T-cell (primary cell): ENCODE measurements at regions not wholly inside any gene's neighbourhood (a gene's known extent, or its start where the extent isn't known, plus 50 kb on each side); places are given as distances from the start of the nearest gene placed in this dataset.

Source experiments
- ATAC-seq, 4 experiments: fragments of 200-7000 bp in 3 of 4; fragments of 150-1000 bp in 1 of 4; cut with Tn5 transposase; replicated peaks in 1 of 4; 1 replicate in 3 of 4; 2 replicates in 1 of 4; pipeline ENCODE4 v1.10.0; 2021; ENCODE audit warnings: moderate library complexity in 3 of 4, mild to moderate bottlenecking in 2 of 4, moderate number of reproducible peaks in 1 of 4
- CTCF ChIA-PET, 2 donors: fragments of 300-600 bp; sonication (Branson Sonifier 250); formaldehyde crosslinking; loops; one replicate each; lab custom pipeline; 2022; ENCODE audit warnings: antibody characterized with exemption in 2 of 2; lab: Charles Lee
- POLR2A ChIA-PET, 2 donors: fragments of 300-600 bp; sonication (Branson Sonifier 250); formaldehyde crosslinking; loops; one replicate each; lab custom pipeline; 2022; ENCODE audit warnings: antibody characterized with exemption in 2 of 2; lab: Charles Lee
- DNase-seq, 35 experiments: peaks; one replicate each; pipeline versions ENCODE4 v3.0.0 to v3.0.0-alpha.2; 2013 to 2023
- H3K27ac ChIP-seq: one replicate; pipeline ENCODE4 v1.5.1; 2013; ENCODE audit warnings: low read length
- H3K27me3 ChIP-seq, 2 experiments: replicated peaks in 1 of 2; 1 replicate in 1 of 2; 2 replicates in 1 of 2; pipeline versions ENCODE4 v1.6.1 to v1.7.0; 2013; ENCODE audit warnings: low read length in 1 of 2, mixed read lengths in 1 of 2; ENCODE audit not compliant: control insufficient read depth in 2 of 2, insufficient read depth in 2 of 2; ENCODE audit errors: extremely low read depth in 1 of 2
- H3K36me3 ChIP-seq, 2 donors: 1 replicate in 1 of 2; 2 replicates in 1 of 2; pipeline versions ENCODE4 v1.6.1 to v1.7.0; 2013; ENCODE audit warnings: low read length in 1 of 2; ENCODE audit not compliant: control insufficient read depth in 2 of 2, insufficient read depth in 1 of 2; ENCODE audit errors: extremely low read depth in 1 of 2
- H3K4me1 ChIP-seq, 2 experiments: 1 replicate in 1 of 2; 2 replicates in 1 of 2; pipeline versions ENCODE4 v1.6.1 to v1.7.0; 2013; ENCODE audit warnings: low read length in 2 of 2, mixed read lengths in 1 of 2; ENCODE audit not compliant: insufficient read depth in 2 of 2, control insufficient read depth in 1 of 2; ENCODE audit errors: extremely low read depth in 1 of 2
- H3K4me3 ChIP-seq, 2 donors: 1 replicate in 1 of 2; 2 replicates in 1 of 2; pipeline versions ENCODE4 v1.5.1 to v1.7.0; 2013; ENCODE audit warnings: mild to moderate bottlenecking in 2 of 2, low read length in 1 of 2, moderate library complexity in 1 of 2; ENCODE audit not compliant: control insufficient read depth in 1 of 2; ENCODE audit errors: extremely low read depth in 1 of 2
- H3K9me3 ChIP-seq: 2 replicates; pipeline ENCODE4 v1.7.0; 2013
- H3K27ac Mint-ChIP-seq, 2 donors: one replicate each; pipeline ENCODE4 v1.8.0; 2020 to 2021; ENCODE audit warnings: mild to moderate bottlenecking in 2 of 2, mixed read lengths in 2 of 2
- H3K27me3 Mint-ChIP-seq, 2 donors: one replicate each; pipeline ENCODE4 v1.8.0; 2021 to 2022; ENCODE audit warnings: mixed read lengths in 2 of 2
- H3K36me3 Mint-ChIP-seq: one replicate; pipeline ENCODE4 v1.8.0; 2021; ENCODE audit warnings: mixed read lengths
- H3K4me1 Mint-ChIP-seq, 3 donors: one replicate each; pipeline ENCODE4 v1.8.0; 2020 to 2022; ENCODE audit warnings: mixed read lengths in 3 of 3, mild to moderate bottlenecking in 1 of 3
- H3K4me3 Mint-ChIP-seq, 3 donors: one replicate each; pipeline ENCODE4 v1.8.0; 2020 to 2022; ENCODE audit warnings: mild to moderate bottlenecking in 3 of 3, mixed read lengths in 3 of 3, moderate library complexity in 3 of 3
- H3K9me3 Mint-ChIP-seq, 3 donors: one replicate each; pipeline ENCODE4 v1.8.0; 2020 to 2022; ENCODE audit warnings: mixed read lengths in 3 of 3
- WGBS: methylation state at CpG from one replicate; pipeline ENCODE4 v1.1.5; 2013; ENCODE audit warnings: missing lambda C conversion rate; ENCODE audit not compliant: insufficient coverage; 5-methylcytosine and 5-hydroxymethylcytosine counted together

DNA sequence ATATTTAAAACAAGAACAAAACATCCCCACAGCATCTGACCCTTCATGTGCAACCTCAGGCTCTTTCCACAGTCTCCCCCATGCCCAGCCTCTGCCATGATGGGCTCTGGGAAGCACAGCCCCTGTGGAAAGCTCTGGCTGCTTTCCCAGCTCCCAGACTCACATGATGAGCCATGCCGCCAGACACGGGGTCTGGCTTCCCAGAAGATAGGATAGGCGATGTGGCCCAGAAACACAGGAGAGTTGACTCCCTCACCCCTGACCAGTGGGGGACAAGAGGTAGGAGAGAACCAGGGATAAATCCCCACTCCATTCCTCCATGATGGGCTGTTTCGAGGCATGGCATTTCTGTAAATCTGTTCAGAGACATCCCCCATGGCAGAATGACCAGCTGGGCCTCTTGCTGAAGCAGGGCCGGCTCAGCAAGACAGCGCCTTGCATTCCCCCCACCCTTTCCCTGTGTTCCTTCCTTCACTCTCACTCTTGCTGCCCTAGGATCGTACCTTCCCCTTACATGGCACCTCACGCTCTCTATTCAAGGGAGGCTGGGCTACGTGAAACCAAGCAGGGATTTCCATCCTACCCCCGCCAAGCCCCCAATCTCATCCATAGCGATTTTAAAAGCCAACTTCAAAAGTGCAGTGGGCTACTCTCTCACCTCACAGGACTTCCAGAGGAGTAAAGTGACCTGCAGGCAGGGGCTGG lies 192.4 kb downstream of the ABHD5 start:
- 91% methylated on average over 6 of the region's 11 CpGs for WGBS
- H3K9me3 Mint-ChIP-seq: no peaks in the 10 kb centered on the region
- Histone ChIP-seq H3K27ac (no peak overlapping the region), H3K4me3 (no peak overlapping the region), H3K4me1 (no peaks in the 10 kb centered on the region), H3K9me3 (no peaks in the 10 kb centered on the region), H3K36me3 (no peaks in the 10 kb centered on the region), H3K27me3 (peaks cover 0 to 14% of the 10 kb centered on the region in 2 experiments)
- DNase-seq (no peak), ATAC-seq (no peak)
- ChIA-PET CTCF (no interaction called here), POLR2A (no interaction called here)
- H3K4me3 Mint-ChIP-seq: no peak overlapping the region
- no peaks in the 10 kb centered on the region for H3K36me3 Mint-ChIP-seq
- no peaks in the 10 kb centered on the region for H3K4me1 Mint-ChIP-seq
- H3K27me3 Mint-ChIP-seq: peaks cover 0 to 2% of the 10 kb centered on the region in 2 donors
- no peak overlapping the region for H3K27ac Mint-ChIP-seq

DNA sequence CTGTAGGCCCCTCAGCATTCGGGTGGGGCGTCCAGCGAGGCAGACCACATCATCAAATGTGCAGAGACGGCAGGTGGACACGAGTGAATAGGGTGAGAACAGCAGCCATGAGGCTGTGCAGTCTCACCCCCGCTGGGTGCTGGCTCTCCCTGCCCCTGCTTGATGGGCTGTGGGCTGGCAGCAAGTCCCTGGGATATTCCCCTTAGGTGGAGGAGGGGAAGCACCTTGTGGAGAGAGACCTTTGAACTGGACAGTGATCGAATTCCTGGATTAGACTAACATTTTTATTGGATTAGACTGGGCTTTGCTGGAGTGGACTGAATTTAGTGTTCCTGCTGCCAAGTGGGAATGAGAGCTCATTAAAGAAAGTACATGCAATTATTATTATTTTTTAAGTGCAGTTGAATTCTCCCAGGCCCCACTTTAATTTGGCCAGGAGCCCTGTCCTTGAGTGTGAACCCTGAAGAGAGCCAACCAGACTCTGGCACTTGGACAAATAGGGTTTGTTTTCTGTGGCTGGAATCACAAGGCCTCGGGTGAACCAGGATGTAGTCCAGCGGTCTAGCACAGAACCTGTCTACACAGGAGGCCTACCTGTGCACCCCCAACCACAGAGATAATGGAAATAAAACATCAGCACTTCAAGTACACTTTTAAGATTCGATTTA lies 193.1 kb downstream of the ABHD5 start:
- Mint-ChIP-seq H3K9me3 (no peaks in the 10 kb centered on the region), H3K27ac (no peak overlapping the region), H3K36me3 (no peaks in the 10 kb centered on the region), H3K4me3 (no peak overlapping the region), H3K4me1 (no peaks in the 10 kb centered on the region), H3K27me3 (peaks cover 0 to 2% of the 10 kb centered on the region in 2 donors)
- H3K9me3 ChIP-seq: no peaks in the 10 kb centered on the region
- no peak overlapping the region for H3K27ac ChIP-seq
- no peaks in the 10 kb centered on the region for H3K36me3 ChIP-seq
- 76% methylated on average over 9 of the region's 10 CpGs for WGBS
- DNase-seq (no peak), ATAC-seq (no peak)
- CTCF ChIA-PET: no interaction called here
- H3K4me1 ChIP-seq: no peaks in the 10 kb centered on the region
- H3K27me3 ChIP-seq: peaks cover 0 to 14% of the 10 kb centered on the region in 2 experiments
- H3K4me3 ChIP-seq: no peak overlapping the region
- POLR2A ChIA-PET: no interaction called here

DNA sequence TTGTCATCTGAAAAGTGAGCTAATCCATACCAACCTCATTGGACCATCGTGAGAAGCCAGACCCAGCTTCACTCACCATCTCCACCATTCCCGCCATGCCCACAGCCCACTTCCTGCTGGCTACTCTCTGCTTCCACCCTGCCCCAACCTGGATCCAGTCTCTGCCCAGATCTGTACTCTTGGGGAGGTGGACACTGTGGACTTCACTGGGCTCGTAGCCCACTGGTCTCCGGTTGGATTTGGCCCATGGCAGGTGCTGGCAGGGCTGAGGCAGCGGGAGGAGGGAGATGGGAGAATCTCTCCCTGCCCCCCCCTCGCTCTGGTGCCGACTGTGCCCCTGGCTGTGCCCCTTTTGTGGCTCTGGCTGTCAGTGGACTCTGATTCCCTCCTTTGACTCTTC lies 193.8 kb downstream of the ABHD5 start:
- no peaks in the 10 kb centered on the region for H3K36me3 Mint-ChIP-seq
- H3K27me3 Mint-ChIP-seq: peaks cover 0 to 2% of the 10 kb centered on the region in 2 donors
- Histone ChIP-seq H3K9me3 (no peaks in the 10 kb centered on the region), H3K4me1 (no peaks in the 10 kb centered on the region), H3K27ac (no peak overlapping the region), H3K4me3 (no peak overlapping the region), H3K27me3 (peaks cover 0 to 11% of the 10 kb centered on the region in 2 experiments), H3K36me3 (no peaks in the 10 kb centered on the region)
- H3K4me3 Mint-ChIP-seq: no peak overlapping the region
- DNase-seq (no peak), ATAC-seq (no peak)
- CTCF ChIA-PET: no interaction called here
- no peak overlapping the region for H3K27ac Mint-ChIP-seq
- WGBS: 79% methylated on average over 4 of the region's 7 CpGs
- no peaks in the 10 kb centered on the region for H3K9me3 Mint-ChIP-seq
- POLR2A ChIA-PET: no interaction called here
- H3K4me1 Mint-ChIP-seq: no peaks in the 10 kb centered on the region

DNA sequence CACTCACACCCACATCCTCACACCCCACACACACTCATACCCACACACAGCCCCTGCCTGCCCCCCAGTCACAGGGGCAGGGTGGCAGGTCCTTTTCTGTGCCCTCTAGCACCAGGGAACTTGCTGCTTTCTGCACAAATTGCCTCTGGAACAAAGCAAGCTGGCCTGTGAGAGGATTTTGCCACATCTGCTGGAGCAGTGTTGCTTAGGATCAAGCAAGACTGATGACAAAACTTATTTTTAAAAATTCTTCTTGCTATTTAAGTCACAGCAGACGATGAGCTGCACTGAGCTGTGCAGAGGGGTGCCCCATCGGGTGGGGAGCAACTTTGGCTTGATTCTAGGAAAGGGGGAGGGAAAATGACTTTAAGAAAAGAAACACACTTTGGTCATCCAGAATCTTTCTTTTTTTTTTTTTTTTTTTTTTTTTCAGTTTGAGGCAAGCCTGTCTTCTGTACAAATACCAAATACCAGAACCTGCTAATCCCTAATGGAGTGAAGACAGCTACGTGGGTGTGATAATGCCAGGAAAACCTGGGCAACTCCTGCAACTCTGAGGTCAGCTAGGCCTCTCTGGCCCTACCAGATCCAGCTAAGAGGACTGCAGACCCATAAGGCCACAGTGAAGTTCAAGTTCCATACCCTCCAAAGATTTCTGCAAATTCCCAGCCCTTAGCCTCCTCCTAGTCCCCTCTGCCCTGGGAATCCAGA lies 195.3 kb downstream of the ABHD5 start:
- ATAC-seq: no peak
- Histone ChIP-seq H3K4me3 (no peak overlapping the region), H3K4me1 (no peaks in the 10 kb centered on the region), H3K36me3 (no peaks in the 10 kb centered on the region), H3K27ac (no peak overlapping the region), H3K27me3 (peaks cover 0 to 14% of the 10 kb centered on the region in 2 experiments), H3K9me3 (no peaks in the 10 kb centered on the region)
- Mint-ChIP-seq H3K4me3 (no peak overlapping the region), H3K27me3 (peaks cover 0 to 8% of the 10 kb centered on the region in 2 donors), H3K4me1 (no peaks in the 10 kb centered on the region), H3K9me3 (no peaks in the 10 kb centered on the region), H3K36me3 (no peaks in the 10 kb centered on the region), H3K27ac (no peak overlapping the region)
- WGBS: 86% methylated on average over 1 of the region's 3 CpGs
- ChIA-PET POLR2A (no interaction called here), CTCF (no interaction called here)
- DNase-seq: no peak

DNA sequence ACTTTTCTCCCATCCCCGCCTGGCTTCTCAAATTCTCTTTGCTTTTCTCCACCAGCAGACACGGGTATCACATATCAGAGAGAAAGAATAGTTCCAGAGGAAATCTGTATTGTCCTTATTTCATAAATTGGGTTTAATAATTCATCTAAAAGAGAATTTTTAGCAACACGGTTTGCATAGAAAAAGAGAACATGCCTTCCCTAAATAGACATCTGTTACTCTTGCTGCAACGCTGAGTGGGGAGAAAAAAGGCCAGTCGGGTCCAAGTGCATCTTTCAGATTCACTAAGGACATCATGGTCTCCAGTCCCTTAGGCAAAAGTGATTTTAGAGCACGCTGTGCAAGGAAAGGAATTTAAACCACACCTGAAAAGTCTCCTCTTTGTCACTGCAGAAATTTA lies 201.3 kb downstream of the ABHD5 start:
- CTCF ChIA-PET: no interaction called here

DNA sequence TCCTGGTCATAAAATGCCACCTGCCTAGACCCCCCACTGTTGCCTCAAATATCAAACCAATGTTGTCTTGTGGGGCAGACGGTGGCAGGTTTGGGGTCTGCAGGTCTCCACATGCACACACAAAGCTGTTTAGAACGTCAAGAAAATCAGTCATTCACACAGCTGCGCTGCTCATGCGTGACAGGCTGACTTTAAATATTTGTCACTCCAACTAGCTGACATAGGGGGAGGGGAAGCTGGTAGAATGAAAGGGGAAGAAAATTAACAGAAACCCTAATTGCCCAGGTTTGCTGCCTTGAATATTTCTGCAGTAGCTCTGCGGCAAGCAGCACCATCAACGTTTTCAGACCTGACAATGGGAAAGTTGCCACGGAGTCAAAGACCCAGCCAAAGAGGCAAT lies 201.8 kb downstream of the ABHD5 start:
- Histone ChIP-seq H3K4me1 (peaks cover 0 to 9% of the 10 kb centered on the region in 2 experiments), H3K9me3 (no peaks in the 10 kb centered on the region), H3K27me3 (peaks cover 2 to 27% of the 10 kb centered on the region in 2 experiments), H3K4me3 (no peak overlapping the region), H3K36me3 (no peaks in the 10 kb centered on the region), H3K27ac (no peak overlapping the region)
- no peaks in the 10 kb centered on the region for H3K9me3 Mint-ChIP-seq
- no peak overlapping the region for H3K27ac Mint-ChIP-seq
- peaks cover 43 to 51% of the 10 kb centered on the region in 2 donors for H3K27me3 Mint-ChIP-seq
- H3K4me1 Mint-ChIP-seq: peaks cover 7 to 12% (median 11%) of the 10 kb centered on the region in 3 donors
- CTCF ChIA-PET: no interaction called here
- POLR2A ChIA-PET: no interaction called here
- DNase-seq (no peak), ATAC-seq (no peak)
- no peaks in the 10 kb centered on the region for H3K36me3 Mint-ChIP-seq
- 26% methylated on average over 3 of the region's 7 CpGs for WGBS
- no peak overlapping the region for H3K4me3 Mint-ChIP-seq

More for the DNA sequence above, 201.3 kb downstream of the ABHD5 start:
- Mint-ChIP-seq H3K4me3 (no peak overlapping the region), H3K9me3 (no peaks in the 10 kb centered on the region), H3K27me3 (peaks cover 42 to 51% of the 10 kb centered on the region in 2 donors), H3K27ac (no peak overlapping the region), H3K36me3 (no peaks in the 10 kb centered on the region), H3K4me1 (peaks cover 7 to 12% (median 11%) of the 10 kb centered on the region in 3 donors)
- Histone ChIP-seq H3K9me3 (no peaks in the 10 kb centered on the region), H3K27me3 (peaks cover 2 to 25% of the 10 kb centered on the region in 2 experiments), H3K4me3 (no peak overlapping the region), H3K4me1 (peaks cover 0 to 9% of the 10 kb centered on the region in 2 experiments), H3K27ac (no peak overlapping the region), H3K36me3 (no peaks in the 10 kb centered on the region)
- ATAC-seq: no peak
- 71% methylated on average over 1 of the region's 6 CpGs for WGBS
- DNase-seq: no peak
- POLR2A ChIA-PET: no interaction called here
